CD4-positive, alpha-beta T cell treated with Interferon alpha-2 for 1 hour (primary cell): ENCODE measurements at regions not wholly inside any gene's neighbourhood (a gene's known extent, or its start where the extent isn't known, plus 50 kb on each side); places are given as distances from the start of the nearest gene placed in this dataset.

Experiments
- DNase-seq, 2 donors: peaks; one replicate each; pipeline ENCODE4 v3.0.0-alpha.2; 2020 to 2022

GRCh38 chr2:57862153-57862552 lies 184.5 kb upstream of the VRK2 start:
- no peak for DNase-seq

DNA sequence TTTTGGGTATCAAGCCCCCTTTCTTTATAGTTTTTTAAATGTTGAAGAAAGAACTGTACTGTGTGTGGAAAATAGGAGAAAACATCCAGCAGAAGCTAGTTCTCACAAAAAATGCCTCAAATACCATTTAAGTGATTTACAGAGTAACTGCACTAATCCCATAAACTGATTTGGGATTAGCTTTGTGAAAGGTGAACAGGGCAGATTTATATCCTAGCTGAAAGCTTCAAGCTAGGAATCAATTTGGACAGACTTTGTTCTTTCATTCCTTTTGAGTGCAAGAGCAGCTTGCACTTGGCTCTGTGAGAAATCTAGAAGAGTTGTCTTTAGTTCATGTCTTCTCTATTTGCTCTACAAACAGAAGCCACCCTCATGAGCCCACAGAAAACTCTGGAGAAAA lies 183.9 kb upstream of the VRK2 start:
- no peak for DNase-seq

DNA sequence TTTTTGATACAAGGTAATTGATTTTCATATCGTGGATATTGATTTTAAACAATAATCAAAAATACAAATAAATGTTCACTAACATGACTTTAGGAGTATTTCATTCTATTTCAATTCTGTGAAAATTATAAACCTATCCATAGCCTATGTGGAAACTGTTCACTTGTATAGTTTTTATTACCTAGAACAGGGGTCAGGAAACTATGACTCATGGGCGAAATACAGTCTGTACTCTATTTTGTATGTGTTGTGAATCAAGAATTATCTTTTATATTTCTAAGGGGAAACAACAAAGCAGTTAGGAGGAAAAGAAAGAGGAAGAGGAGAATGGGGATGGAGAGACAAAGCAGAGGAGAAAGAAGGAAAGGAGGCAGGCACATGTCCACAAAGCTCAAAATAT lies 181.7 kb upstream of the VRK2 start:
- DNase-seq: no peak

DNA sequence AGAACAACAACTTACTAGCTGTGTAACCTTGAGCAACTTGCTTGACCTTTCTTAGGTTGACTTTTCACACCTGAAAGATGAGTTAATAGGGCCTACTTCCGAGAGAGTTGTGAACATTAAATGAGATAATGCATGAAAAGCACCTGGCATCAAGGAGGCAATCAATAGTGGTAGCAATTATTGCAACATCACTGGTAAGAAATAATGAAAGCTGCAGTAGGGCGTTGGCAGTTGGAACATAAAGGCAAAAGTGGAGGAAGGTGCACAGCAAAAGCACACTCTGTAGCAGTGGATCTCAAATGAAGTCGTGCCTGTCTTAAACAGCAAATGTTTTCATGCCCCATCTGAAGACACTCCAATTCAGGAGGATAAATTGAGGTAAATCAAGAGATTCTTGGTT lies 178.9 kb upstream of the VRK2 start:
- no peak for DNase-seq

DNA sequence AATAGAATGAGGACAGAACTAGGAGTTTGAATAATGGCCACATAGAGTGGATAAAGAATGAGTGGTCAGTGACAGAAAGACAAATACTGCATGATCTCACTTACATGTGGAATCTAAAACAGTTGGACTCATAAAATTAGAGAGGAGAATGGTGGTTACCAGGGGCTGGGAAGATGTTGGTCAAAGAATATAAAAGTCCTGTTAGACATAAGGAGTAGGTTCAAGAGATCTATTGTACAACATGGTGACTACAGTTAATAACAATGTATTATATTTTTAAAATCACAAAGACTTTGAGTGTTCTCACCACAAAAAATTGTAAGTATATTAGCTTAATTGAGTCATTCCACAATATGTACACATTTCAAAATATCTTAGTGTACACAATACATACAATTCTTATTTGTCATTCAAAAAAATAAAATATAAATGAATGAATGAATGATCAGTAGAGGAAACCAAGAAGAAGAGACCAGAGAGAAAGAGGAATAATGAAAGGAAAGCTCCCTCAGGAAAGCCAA lies 177.9 kb upstream of the VRK2 start:
- no peak for DNase-seq

DNA sequence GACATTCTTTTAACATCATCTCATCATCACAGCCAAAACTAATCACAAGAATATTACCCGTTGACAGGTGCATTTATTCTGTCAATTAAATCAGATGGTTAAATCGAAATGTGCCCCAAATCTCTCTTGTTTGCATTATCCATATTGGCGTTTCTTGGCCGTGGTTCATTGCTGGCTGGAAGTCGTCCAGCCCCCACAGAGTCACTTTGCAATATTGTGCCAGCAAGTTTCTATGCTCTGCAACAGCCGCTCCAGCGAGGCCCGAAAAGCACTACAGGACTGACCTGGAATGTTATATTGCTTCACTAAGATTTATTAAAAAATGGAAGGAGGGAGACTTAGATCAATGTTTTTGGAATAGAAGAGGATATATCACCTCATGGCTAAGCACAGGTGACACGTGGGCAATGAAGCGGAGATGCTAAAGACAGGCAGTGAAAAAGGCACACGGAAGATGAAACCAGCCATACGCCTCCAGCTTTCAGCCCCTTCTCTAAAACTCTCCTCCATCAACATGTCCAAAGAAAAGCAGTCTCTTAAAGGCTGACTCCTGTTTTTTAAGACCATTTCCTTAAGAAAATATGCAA lies 176.8 kb upstream of the VRK2 start:
- DNase-seq: no peak

DNA sequence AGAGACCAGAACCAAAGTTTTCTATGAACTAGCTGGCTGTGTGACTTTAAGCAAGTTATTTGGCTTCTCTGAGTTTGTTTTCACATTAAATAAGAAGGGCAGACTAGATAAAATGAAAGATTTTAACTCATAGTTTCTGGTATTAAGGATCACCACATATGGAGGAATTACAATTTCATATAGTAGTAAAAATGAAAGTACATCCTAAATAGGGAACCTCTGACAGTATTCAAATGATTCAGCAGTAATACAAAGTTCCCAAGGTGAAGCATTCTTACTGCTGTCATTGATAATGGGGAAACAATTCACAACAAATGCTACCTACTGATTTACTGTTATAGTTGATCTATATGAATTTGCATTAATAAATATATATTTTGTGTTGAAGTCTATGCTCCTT lies 170.3 kb upstream of the VRK2 start:
- no peak for DNase-seq

DNA sequence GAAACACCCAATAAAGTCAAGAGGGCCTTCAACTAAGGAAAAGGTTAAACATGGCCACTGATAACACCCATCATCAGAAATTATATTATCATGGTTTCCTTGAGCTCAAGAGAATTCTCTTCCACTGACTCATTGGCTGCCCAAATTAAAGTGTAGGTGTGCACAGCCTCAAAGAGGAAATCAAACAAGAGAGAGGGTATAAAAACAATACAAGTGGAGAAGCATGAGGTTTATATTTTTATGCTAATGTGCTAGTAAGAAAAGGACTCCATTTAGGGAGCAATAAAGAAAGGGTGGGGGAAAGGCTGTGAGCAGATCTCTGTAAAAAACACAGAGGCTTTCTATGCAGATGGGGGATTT lies 168.8 kb upstream of the VRK2 start:
- DNase-seq: no peak

GRCh38 chr2:57878171-57878865 lies 168.3 kb upstream of the VRK2 start:
- DNase-seq: no peak

GRCh38 chr2:57878866-57879210 lies 167.8 kb upstream of the VRK2 start:
- DNase-seq: no peak

GRCh38 chr2:57880446-57880845 lies 166.2 kb upstream of the VRK2 start:
- DNase-seq: no peak

GRCh38 chr2:57880967-57881366 lies 165.6 kb upstream of the VRK2 start:
- DNase-seq: no peak

- DNase-seq: no peak
These were observed 164.4 kb upstream of the VRK2 start for GRCh38 chr2:57881998-57882888.

DNA sequence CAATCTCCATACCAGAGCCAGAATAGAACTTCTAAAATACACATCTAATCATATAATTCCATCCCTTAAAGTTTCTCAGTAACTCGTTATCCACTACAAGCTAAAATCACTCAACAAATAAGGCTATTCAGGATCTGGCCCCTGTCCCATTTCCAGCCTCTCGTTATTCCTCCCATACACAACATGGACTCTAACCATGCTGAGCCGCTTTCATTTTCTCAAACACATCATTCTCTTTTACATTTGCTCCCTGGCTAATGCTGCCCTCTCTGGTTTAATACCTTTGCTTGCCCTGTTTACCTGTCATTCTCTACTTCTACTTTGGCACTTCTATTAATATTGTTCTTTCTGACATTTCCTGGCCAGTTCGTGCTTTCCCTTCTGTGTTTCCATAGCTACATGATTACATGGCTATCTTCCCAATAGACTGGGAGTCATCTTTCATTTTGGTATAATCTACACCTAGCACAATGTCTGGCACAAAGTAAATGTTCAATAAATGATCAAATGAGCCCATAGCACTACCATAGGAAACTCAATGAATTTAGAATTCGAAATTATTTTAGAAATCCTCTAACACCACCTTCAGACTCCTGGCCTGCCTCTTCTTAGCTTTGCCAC lies 163.6 kb upstream of the VRK2 start:
- DNase-seq: no peak

GRCh38 chr2:57884281-57884680 lies 162.3 kb upstream of the VRK2 start:
- no peak for DNase-seq

GRCh38 chr2:57885742-57886141 lies 160.9 kb upstream of the VRK2 start:
- DNase-seq: no peak

GRCh38 chr2:57886161-57886786 lies 160.3 kb upstream of the VRK2 start:
- no peak for DNase-seq

DNA sequence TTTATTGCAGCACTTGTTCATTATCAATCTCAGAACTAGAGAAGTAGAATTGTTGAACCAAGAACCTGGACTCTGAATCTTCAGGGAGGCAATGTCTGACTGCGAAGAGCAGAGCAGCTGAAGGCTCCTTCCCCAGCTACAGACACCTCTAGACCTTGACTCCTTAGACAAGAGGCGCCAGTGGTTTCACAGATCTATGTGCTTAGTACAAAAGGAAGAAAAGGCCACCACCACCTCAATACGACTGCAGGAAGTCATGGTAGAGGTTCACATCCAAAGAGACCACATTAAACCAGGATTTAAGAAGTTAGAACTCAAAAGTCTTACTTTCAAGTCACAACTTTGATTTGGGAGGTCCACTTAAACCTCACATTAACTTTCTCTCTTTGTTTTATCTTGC lies 158.1 kb upstream of the VRK2 start:
- DNase-seq: no peak

GRCh38 chr2:57890464-57890863 lies 156.1 kb upstream of the VRK2 start:
- no peak for DNase-seq

GRCh38 chr2:57891086-57891712 lies 155.4 kb upstream of the VRK2 start:
- DNase-seq: no peak

DNA sequence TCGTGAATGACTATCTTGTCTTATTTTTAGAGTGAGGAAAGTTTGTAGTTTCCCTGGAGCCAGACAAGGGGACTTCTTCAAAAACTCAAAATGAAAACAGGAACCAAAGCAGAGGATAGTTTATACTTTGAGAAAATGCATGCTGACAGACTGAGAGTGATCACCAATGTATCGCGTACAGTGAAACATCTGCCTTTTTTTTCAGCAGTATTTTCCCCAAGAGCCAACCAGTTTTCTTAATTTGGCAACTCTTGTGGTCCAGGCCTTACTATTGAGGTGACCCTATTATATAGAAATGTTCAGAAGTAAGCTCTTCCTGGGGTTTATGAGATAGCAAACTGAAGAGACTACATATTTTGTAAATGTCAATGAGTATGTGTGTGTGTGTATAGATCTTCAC lies 153.7 kb upstream of the VRK2 start:
- no peak for DNase-seq

GRCh38 chr2:57893347-57893746 lies 153.3 kb upstream of the VRK2 start:
- DNase-seq: no peak

DNA sequence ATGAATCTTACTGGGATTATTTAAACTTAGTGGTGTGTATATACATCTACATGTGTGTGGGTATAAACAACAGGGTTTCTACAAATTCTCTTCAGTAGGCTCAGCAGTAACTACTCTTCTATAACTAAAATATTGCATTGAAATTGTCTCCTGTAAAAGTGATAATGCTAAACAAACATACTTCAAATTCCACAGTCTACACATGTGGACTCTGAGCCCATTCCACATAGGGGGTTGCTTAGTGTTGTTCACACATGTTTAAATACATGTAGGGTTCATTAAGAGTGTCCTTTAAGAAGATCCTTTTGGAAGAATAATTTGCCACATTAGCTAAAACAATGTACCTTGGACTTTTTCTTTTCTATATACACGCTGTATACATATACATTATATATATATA lies 152.8 kb upstream of the VRK2 start:
- DNase-seq: no peak
